Naive B cell (primary cell): ENCODE measurements at regions not wholly inside any gene's neighbourhood (a gene's known extent, or its start where the extent isn't known, plus 50 kb on each side); places are given as distances from the start of the nearest gene placed in this dataset.

Source experiments
- ATAC-seq, 2 donors: fragments of 150-1000 bp; cut with Tn5 transposase; 2 replicates each; pipeline ENCODE4 v1.10.0; 2021; ENCODE audit warnings: low read depth in 2 of 2, mild to moderate bottlenecking in 2 of 2, moderate library complexity in 2 of 2
- DNase-seq: peaks from one replicate; pipeline ENCODE4 v3.0.0; 2022
- H3K27ac Mint-ChIP-seq, 6 donors: one replicate each; pipeline ENCODE4 v1.8.0; 2020 to 2022; ENCODE audit warnings: mild to moderate bottlenecking in 6 of 6, mixed read lengths in 6 of 6, moderate library complexity in 5 of 6, inconsistent platforms in 2 of 6
- H3K27me3 Mint-ChIP-seq, 3 donors: one replicate each; pipeline ENCODE4 v1.8.0; 2021 to 2022; ENCODE audit warnings: mixed read lengths in 3 of 3, mild to moderate bottlenecking in 1 of 3
- H3K36me3 Mint-ChIP-seq, 2 donors: one replicate each; pipeline ENCODE4 v1.8.0; 2020 to 2022; ENCODE audit warnings: mixed read lengths in 2 of 2, inconsistent platforms in 1 of 2, mild to moderate bottlenecking in 1 of 2
- H3K4me1 Mint-ChIP-seq, 3 donors: one replicate each; pipeline ENCODE4 v1.8.0; 2020 to 2022; ENCODE audit warnings: mixed read lengths in 3 of 3, inconsistent platforms in 1 of 3, mild to moderate bottlenecking in 1 of 3, moderate library complexity in 1 of 3
- H3K4me3 Mint-ChIP-seq, 8 donors: one replicate each; pipeline ENCODE4 v1.8.0; 2020 to 2022; ENCODE audit warnings: mild to moderate bottlenecking in 8 of 8, mixed read lengths in 8 of 8, moderate library complexity in 8 of 8, inconsistent platforms in 2 of 8
- H3K9me3 Mint-ChIP-seq, 7 donors: one replicate each; pipeline ENCODE4 v1.8.0; 2020 to 2022; ENCODE audit warnings: mixed read lengths in 7 of 7, mild to moderate bottlenecking in 5 of 7, inconsistent platforms in 2 of 7, moderate library complexity in 1 of 7

GRCh38 chr5:106324356-106324755, 1346.4 kb downstream of the EFNA5 start:
- DNase-seq (no peak), ATAC-seq (no peak)
- H3K36me3 Mint-ChIP-seq = no peaks in the 10 kb centered on the region
- H3K9me3 Mint-ChIP-seq = peaks cover 0 to 8% (median 3%) of the 10 kb centered on the region in 7 donors
- no peaks in the 10 kb centered on the region for H3K4me1 Mint-ChIP-seq
- no peak overlapping the region for H3K4me3 Mint-ChIP-seq
- no peaks in the 10 kb centered on the region for H3K27me3 Mint-ChIP-seq
- H3K27ac Mint-ChIP-seq = no peak overlapping the region

GRCh38 chr5:106321242-106321641, 1349.5 kb downstream of the EFNA5 start:
- no peaks in the 10 kb centered on the region for H3K4me1 Mint-ChIP-seq
- no peaks in the 10 kb centered on the region for H3K27me3 Mint-ChIP-seq
- no peak overlapping the region for H3K27ac Mint-ChIP-seq
- DNase-seq (no peak), ATAC-seq (no peak)
- H3K4me3 Mint-ChIP-seq = no peak overlapping the region
- H3K36me3 Mint-ChIP-seq = no peaks in the 10 kb centered on the region
- H3K9me3 Mint-ChIP-seq = peaks cover 0 to 5% (median 3%) of the 10 kb centered on the region in 7 donors

GRCh38 chr5:106314221-106314824, 1356.4 kb downstream of the EFNA5 start:
- ATAC-seq (no peak), DNase-seq (no peak)
- Mint-ChIP-seq H3K36me3 (no peaks in the 10 kb centered on the region), H3K4me1 (no peaks in the 10 kb centered on the region), H3K27ac (no peak overlapping the region), H3K4me3 (no peak overlapping the region), H3K9me3 (peaks cover 0 to 4% (median 0%) of the 10 kb centered on the region in 7 donors), H3K27me3 (no peaks in the 10 kb centered on the region)

- H3K4me1 Mint-ChIP-seq = no peaks in the 10 kb centered on the region
- no peak overlapping the region for H3K27ac Mint-ChIP-seq
- DNase-seq (no peak), ATAC-seq (no peak)
- peaks cover 0 to 4% (median 0%) of the 10 kb centered on the region in 7 donors for H3K9me3 Mint-ChIP-seq
- H3K4me3 Mint-ChIP-seq = no peak overlapping the region
- no peaks in the 10 kb centered on the region for H3K36me3 Mint-ChIP-seq
- H3K27me3 Mint-ChIP-seq = no peaks in the 10 kb centered on the region
These were observed 1358.4 kb downstream of the EFNA5 start for GRCh38 chr5:106312360-106312759.

GRCh38 chr5:106311230-106311915, 1359.4 kb downstream of the EFNA5 start:
- ATAC-seq = no peak
- H3K36me3 Mint-ChIP-seq = no peaks in the 10 kb centered on the region

GRCh38 chr5:106307265-106307664, 1363.5 kb downstream of the EFNA5 start:
- no peaks in the 10 kb centered on the region for H3K27me3 Mint-ChIP-seq
- H3K9me3 Mint-ChIP-seq = peaks cover 0 to 4% (median 0%) of the 10 kb centered on the region in 7 donors
- ATAC-seq (no peak), DNase-seq (no peak)
- no peaks in the 10 kb centered on the region for H3K4me1 Mint-ChIP-seq
- H3K27ac Mint-ChIP-seq = no peak overlapping the region
- H3K36me3 Mint-ChIP-seq = no peaks in the 10 kb centered on the region
- no peak overlapping the region for H3K4me3 Mint-ChIP-seq

More at GRCh38 chr5:106311230-106311915, 1359.4 kb downstream of the EFNA5 start:
- H3K27me3 Mint-ChIP-seq = no peaks in the 10 kb centered on the region
- H3K9me3 Mint-ChIP-seq = peaks cover 0 to 4% (median 0%) of the 10 kb centered on the region in 7 donors
- no peak overlapping the region for H3K27ac Mint-ChIP-seq
- H3K4me1 Mint-ChIP-seq = no peaks in the 10 kb centered on the region
- no peak for DNase-seq
- no peak overlapping the region for H3K4me3 Mint-ChIP-seq

GRCh38 chr5:106306313-106307028, 1364.3 kb downstream of the EFNA5 start:
- no peaks in the 10 kb centered on the region for H3K36me3 Mint-ChIP-seq
- peaks cover 0 to 4% (median 0%) of the 10 kb centered on the region in 7 donors for H3K9me3 Mint-ChIP-seq
- H3K4me3 Mint-ChIP-seq = no peak overlapping the region
- H3K4me1 Mint-ChIP-seq = no peaks in the 10 kb centered on the region
- ATAC-seq = no peak
- no peak for DNase-seq
- H3K27me3 Mint-ChIP-seq = no peaks in the 10 kb centered on the region
- no peak overlapping the region for H3K27ac Mint-ChIP-seq

GRCh38 chr5:106303911-106304310, 1366.8 kb downstream of the EFNA5 start:
- Mint-ChIP-seq H3K9me3 (peaks cover 0 to 5% (median 0%) of the 10 kb centered on the region in 7 donors), H3K4me1 (no peaks in the 10 kb centered on the region), H3K36me3 (no peaks in the 10 kb centered on the region), H3K27ac (no peak overlapping the region), H3K4me3 (no peak overlapping the region), H3K27me3 (no peaks in the 10 kb centered on the region)
- DNase-seq (no peak), ATAC-seq (no peak)

- Mint-ChIP-seq H3K27me3 (no peaks in the 10 kb centered on the region), H3K4me3 (no peak overlapping the region), H3K4me1 (no peaks in the 10 kb centered on the region), H3K9me3 (peaks cover 0 to 2% (median 0%) of the 10 kb centered on the region in 7 donors), H3K36me3 (no peaks in the 10 kb centered on the region), H3K27ac (no peak overlapping the region)
- no peak for ATAC-seq
- no peak for DNase-seq
These were observed 1378.1 kb downstream of the EFNA5 start for GRCh38 chr5:106292654-106293053.

GRCh38 chr5:106290841-106291240, 1379.9 kb downstream of the EFNA5 start:
- Mint-ChIP-seq H3K9me3 (peaks cover 0 to 2% (median 0%) of the 10 kb centered on the region in 7 donors), H3K4me1 (no peaks in the 10 kb centered on the region), H3K27me3 (no peaks in the 10 kb centered on the region), H3K36me3 (no peaks in the 10 kb centered on the region), H3K4me3 (no peak overlapping the region), H3K27ac (no peak overlapping the region)
- ATAC-seq (no peak), DNase-seq (no peak)

GRCh38 chr5:106288979-106289378, 1381.8 kb downstream of the EFNA5 start:
- no peak overlapping the region for H3K4me3 Mint-ChIP-seq
- no peaks in the 10 kb centered on the region for H3K9me3 Mint-ChIP-seq
- H3K36me3 Mint-ChIP-seq = no peaks in the 10 kb centered on the region
- DNase-seq (no peak), ATAC-seq (no peak)
- no peaks in the 10 kb centered on the region for H3K27me3 Mint-ChIP-seq
- H3K4me1 Mint-ChIP-seq = no peaks in the 10 kb centered on the region
- H3K27ac Mint-ChIP-seq = no peak overlapping the region

- H3K4me3 Mint-ChIP-seq = no peak overlapping the region
- no peak overlapping the region for H3K27ac Mint-ChIP-seq
- ATAC-seq (no peak), DNase-seq (no peak)
- H3K27me3 Mint-ChIP-seq = no peaks in the 10 kb centered on the region
- no peaks in the 10 kb centered on the region for H3K4me1 Mint-ChIP-seq
- peaks cover 0 to 2% (median 0%) of the 10 kb centered on the region in 7 donors for H3K9me3 Mint-ChIP-seq
- no peaks in the 10 kb centered on the region for H3K36me3 Mint-ChIP-seq
These were observed 1393.1 kb downstream of the EFNA5 start for GRCh38 chr5:106277540-106278096.

- no peaks in the 10 kb centered on the region for H3K27me3 Mint-ChIP-seq
- H3K27ac Mint-ChIP-seq = no peak overlapping the region
- no peaks in the 10 kb centered on the region for H3K4me1 Mint-ChIP-seq
- no peak overlapping the region for H3K4me3 Mint-ChIP-seq
- peaks cover 0 to 2% (median 0%) of the 10 kb centered on the region in 7 donors for H3K9me3 Mint-ChIP-seq
- DNase-seq (no peak), ATAC-seq (no peak)
- no peaks in the 10 kb centered on the region for H3K36me3 Mint-ChIP-seq
These were observed 1401.4 kb downstream of the EFNA5 start for GRCh38 chr5:106269252-106269843.
